ENCODE measurements at regions not wholly inside any gene's neighbourhood (a gene's known extent, or its start where the extent isn't known, plus 50 kb on each side); places are given as distances from the start of the nearest gene placed in this dataset.

GRCh38 chr9:2964470-2964869 is 120.6 kb upstream of the PUM3 start (continued):
- TF ChIP-seq CHD7 (IDR thresholded peaks at IDR 0.05; ENCODE audit: insufficient replicate concordance, low read length) (no peak), SIRT6 (IDR thresholded peaks at IDR 0.05; ENCODE audit: low read length) (no peak), HDAC6 (IDR thresholded peaks at IDR 0.05; ENCODE audit: low read depth, low read length) (no peak), NRF1 (IDR thresholded peaks at IDR 0.05; ENCODE audit: low read depth, low read length) (no peak), POLR2AphosphoS5 (IDR thresholded peaks at IDR 0.05; ENCODE audit: low read depth, low read length) (no peak), JUND (IDR thresholded peaks at IDR 0.05; ENCODE audit: low read length) (no peak), JUN (IDR thresholded peaks at IDR 0.05; ENCODE audit: low read depth, low read length) (no peak), CBX5 (IDR thresholded peaks at IDR 0.05; ENCODE audit: low read depth, low read length) (no peak), BRCA1 (IDR thresholded peaks at IDR 0.05; ENCODE audit: low read depth, low read length) (no peak), USF2 (IDR thresholded peaks at IDR 0.05; ENCODE audit: low read length) (no peak), CHD2 (IDR thresholded peaks at IDR 0.05; ENCODE audit: low read length) (no peak), RBBP5 (IDR thresholded peaks at IDR 0.05; ENCODE audit: borderline replicate concordance, low read depth, low read length) (no peak)
